Pulmonary artery endothelial cell (primary cell): ENCODE measurements at regions not wholly inside any gene's neighbourhood (a gene's known extent, or its start where the extent isn't known, plus 50 kb on each side); places are given as distances from the start of the nearest gene placed in this dataset.
"Not testable (repeated sequence)": the region's sequence is repeated elsewhere in the genome, so short reads cannot be mapped to it uniquely, and the experiment has no call there.

Experiments used
- DNase-seq: peaks from one replicate; pipeline ENCODE4 v3.0.0-alpha.2; 2011; ENCODE audit warnings: low read depth, low spot score

DNA sequence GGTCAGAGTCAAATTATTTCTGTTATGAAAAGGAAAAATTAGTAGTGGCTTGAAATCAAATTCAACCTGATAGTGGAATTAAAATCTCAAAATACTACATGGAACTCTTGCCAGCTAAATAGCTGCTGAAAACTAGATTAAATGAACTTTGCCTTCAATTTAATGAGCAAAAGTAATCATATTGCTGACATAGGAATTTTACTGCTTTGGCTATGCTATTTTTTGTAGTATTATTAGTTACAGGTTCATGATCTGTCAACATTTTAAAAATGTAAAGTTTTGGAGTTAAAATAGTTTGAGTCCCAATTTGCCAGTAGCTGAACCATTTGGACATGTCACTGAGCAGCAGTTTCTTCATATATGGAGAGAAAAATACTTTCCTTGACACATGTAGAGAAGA is 81.4 kb downstream of the RERGL start:
- DNase-seq: no peak

DNA sequence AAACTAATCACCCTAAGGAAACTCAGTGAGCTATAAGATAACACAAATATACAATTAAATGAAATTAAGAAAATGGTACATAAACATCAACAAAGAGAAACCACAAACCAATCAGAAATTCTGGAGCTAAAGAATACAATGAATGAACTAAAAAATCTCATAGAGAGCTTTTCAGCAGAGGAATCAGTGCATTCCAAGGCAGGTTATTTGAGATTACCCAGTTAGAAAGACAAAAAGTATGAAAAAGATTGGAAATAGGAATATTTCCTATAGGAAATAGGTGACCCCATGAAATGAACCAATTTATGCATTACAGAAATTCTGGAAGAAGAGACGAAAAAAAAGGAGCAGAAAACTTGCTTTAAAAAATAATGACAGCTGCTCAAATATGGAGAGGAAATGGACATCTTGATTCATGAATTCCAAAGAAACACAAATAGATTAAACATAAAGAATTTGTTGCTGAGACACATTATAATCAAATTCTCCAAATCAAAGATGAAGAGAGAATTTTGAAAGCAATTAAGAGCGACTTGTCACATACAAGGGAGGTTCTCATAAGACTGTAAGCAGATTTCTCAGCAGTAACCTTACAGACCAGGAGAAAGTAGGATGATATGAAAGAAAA is 90.7 kb downstream of the RERGL start:
- DNase-seq: no peak

DNA sequence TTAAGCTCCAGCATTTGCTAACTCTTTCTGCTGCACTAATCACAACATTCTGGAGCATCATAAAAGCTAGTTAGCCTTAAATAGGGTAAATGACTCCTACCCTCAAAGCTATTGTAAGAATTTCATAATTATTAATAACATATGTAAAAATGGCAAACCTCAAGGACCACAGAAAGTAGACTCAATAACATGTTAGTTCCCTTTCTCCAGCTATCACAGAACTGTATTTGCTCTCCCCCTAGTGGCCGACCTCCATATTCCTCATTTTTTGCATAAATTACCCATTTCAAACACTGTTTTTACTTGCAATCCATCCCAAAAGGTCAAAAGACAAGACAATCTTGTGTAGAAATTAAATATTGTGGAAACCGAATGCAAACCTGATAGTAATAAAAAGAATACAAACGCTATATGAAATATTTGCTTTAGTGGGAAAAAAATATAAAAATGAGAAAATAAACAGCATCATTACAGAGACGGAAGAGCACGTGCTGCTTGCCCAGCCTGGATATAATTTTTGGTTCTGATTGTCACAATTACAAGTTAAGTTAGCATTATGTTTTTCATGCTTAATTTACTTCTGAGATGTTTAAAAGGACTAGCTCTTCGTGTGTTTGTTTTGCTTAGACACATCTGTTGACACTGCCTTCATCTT is 97.9 kb downstream of the RERGL start:
- DNase-seq: peak; percentile 3

- DNase-seq: no peak
These were observed 107.4 kb downstream of the RERGL start for GRCh38 chr12:17982556-17982955.

DNA sequence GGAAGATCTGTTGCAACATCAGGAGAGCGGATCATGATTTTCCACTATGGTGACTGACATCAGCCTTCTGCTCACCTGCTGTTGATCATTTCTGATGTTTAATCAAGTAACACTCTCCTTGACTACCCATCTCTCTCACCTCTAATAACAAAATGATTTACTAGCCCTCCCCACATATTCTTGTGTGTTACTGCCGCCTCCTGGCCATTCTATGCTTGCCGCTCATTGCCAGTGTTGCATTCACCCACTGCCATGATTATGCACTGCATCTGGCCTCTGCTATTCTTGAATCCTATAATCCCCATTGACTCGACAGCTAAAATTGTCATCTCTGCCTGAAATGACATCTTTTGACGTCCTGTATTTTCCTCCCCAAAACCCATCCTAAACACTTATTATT is 113.8 kb downstream of the RERGL start:
- no peak for DNase-seq

GRCh38 chr12:17975763-17976162 is 114.2 kb downstream of the RERGL start:
- DNase-seq: no peak

GRCh38 chr12:17975239-17975638 is 114.8 kb downstream of the RERGL start:
- no peak for DNase-seq

GRCh38 chr12:17971850-17972249 is 118.1 kb downstream of the RERGL start:
- DNase-seq: no peak

DNA sequence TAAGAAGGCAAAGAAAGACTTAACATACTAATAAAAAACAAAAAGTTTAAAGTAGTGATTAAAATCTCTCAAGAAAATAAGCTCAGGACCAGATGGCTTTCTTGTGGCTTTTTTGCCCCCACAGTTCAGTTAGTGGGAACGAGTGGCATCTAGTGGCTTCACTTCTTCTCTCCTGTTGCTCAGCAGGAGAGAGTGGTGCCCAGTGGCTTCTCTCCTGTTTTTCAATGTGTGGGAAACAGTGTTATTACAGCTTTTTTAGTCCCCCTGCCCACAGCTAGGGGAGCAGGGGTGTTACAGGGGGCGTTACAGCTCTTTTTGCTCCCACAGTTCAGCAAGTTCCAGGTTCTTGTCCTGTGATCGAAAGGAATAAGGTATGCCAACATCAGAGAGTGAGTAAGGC is 135.2 kb downstream of the RERGL start:
- DNase-seq: no peak

DNA sequence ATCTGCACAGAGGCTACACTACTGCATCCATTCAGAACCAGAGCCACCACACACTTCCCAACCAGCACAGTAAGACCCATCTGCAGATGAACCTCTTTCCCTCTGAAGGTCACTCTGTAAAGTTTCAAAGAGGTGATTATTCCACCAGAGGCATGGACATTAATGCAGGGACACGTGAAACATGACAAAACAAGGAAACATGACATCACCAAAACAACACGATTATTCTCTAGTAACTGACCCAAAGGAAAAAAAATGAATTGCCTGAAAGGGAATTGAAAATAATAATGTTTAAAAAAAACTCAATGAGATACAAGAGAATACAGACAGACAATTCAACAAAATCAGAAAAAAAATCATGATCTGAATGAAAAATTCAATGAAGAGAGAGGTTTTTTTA is 139.1 kb downstream of the RERGL start:
- DNase-seq: no peak

- DNase-seq: no peak
These were observed 140.3 kb downstream of the RERGL start for GRCh38 chr12:17949558-17950141.

- peak; percentile 73 for DNase-seq
These were observed 161.2 kb downstream of the RERGL start for GRCh38 chr12:17928708-17929366.

- DNase-seq: no peak
These were observed 172.0 kb downstream of the RERGL start for GRCh38 chr12:17918013-17918412.

- DNase-seq: no peak
These were observed 205.4 kb downstream of the RERGL start for GRCh38 chr12:17884581-17884980.

DNA sequence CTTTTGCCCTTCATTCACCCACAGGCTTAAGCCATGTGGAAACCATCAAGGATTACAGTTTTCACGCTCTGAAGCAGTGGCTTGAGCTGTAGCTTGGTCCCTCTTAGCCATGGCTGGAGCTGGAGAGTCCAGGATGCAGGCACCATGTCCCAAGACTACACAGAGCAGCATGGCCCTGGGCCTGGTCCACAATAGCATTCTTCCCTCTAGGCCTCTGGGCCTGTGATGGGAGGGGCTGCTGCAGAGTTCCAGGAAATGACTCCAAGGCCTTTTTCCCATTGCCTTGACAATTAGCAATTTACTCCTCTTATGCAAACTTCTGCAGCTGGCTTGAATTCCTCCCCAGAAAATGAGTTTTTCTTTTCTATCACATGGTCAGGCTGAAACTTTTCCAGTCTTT is 211.3 kb downstream of the RERGL start:
- DNase-seq: no peak

DNA sequence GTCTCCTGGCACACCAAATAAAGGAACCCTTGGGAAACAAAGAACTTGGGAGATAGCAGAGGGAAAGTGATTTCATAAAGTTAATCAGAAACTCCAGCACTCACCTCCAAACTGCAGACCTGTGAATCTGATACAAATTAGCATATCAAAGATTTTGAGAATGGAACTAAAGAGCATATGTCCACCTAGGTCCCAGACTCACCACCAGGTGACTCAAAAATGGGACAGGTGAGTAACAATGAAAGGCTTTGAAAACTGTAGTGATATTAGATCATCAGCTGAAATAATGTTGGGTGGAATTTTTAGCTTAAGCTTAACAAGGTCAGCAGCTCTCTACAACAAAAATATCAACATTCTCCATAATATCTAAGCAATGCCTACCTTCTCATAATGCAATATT is 214.8 kb downstream of the RERGL start:
- DNase-seq: no peak

GRCh38 chr12:17866802-17867201 is 223.2 kb downstream of the RERGL start:
- no peak for DNase-seq

DNA sequence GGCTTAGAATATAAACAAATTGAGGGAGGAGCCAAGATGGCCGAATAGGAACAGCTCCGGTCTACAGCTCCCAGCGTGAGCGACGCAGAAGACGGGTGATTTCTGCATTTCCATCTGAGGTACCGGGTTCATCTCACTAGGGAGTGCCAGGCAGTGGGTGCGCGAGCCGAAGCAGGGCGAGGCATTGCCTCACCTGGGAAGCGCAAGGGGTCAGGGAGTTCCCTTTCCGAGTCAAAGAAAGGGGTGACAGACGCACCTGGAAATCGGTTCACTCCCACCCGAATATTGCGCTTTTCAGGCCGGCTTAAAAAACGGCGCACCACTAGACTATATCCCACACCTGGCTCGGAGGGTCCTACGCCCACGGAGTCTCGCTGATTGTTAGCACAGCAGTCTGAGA is 234.4 kb downstream of the RERGL start:
- DNase-seq: not testable (repeated sequence)

DNA sequence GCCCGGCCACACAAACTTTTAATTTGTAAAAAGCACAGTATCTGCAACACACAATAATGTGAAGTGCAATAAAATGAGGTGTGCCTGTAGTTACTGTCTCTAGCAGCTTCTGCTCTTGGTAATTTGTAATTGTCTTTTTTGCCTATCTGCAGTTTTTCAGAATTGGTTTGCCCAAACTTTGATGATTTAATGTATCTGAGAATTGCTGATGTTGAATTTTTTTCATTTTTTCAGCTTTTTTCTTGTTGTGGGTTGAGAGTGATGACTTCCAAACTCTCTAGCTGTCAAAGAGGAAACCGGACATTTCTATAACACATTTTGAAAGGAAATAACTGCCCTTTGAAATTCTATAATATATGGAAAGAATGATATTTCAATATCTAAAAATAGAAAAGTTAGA is 236.9 kb downstream of the RERGL start:
- DNase-seq: no peak

GRCh38 chr12:17841496-17841895 is 248.5 kb downstream of the RERGL start:
- DNase-seq: no peak

DNA sequence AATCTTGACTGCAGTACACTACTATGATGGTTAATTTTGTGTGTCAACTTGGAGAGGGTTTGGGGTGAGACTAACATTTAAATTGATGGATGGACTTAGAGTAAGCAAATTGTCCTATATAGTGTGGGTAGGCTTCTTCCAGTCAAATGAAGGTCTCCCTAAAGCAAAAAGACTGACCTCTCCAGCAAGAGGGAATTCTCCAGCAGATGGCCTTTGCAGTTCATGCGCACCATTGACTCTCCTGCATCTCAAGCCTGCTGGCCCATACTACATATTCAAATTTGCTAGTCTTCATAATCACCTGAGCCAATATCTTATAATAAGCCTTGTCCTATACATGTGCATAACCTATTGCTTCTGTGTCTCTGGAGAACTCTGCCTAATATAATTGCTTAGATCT is 260.2 kb downstream of the RERGL start:
- DNase-seq: no peak

- DNase-seq: no peak
These were observed 271.1 kb downstream of the RERGL start for GRCh38 chr12:17818931-17819330.

- DNase-seq: no peak
These were observed 279.6 kb downstream of the RERGL start for GRCh38 chr12:17810399-17810798.
